ENCODE measurements at regions not wholly inside any gene's neighbourhood (a gene's known extent, or its start where the extent isn't known, plus 50 kb on each side); places are given as distances from the start of the nearest gene placed in this dataset.
"Not testable (repeated sequence)": the region's sequence is repeated elsewhere in the genome, so short reads cannot be mapped to it uniquely, and the experiment has no call there.

DNA sequence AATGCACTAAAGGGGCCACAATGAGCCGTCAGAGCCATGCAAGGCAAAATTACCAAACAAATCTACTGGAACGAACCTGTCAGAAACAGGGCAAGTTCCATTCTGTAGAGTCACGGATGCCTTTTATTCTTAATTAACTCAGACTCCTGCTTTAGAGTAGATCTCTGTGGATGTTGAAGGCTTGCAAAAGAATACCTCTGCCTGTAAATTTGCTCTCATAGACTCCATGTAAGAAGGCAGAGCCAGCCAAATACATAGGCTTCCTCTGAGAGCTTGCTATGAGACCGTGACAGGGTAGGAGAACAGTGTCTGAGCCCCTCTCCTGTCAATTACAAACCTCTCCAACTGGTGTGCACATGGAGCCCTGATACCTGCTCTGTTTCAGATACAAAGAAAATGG is 787.9 kb upstream of the POM121L12 start:
- no peak for DNase-seq

DNA sequence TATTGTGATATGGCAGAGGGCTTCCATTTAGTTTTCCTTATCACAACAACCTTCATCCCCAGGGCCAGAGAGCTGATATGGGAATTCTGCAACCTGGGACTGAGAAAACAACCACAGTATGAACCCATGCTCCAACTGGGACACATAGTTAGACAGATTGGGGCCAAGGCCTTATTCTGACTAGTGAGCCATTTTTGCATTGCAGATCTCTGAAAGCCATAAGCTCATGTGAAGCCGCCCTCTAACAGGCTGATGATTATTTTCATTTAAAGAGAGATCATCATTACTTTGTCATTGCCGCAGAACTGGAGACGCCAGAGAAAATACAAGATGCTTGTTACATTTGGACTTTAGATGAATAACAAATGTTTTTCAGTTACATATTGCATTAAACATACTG is 791.7 kb upstream of the POM121L12 start:
- DNase-seq: no peak

DNA sequence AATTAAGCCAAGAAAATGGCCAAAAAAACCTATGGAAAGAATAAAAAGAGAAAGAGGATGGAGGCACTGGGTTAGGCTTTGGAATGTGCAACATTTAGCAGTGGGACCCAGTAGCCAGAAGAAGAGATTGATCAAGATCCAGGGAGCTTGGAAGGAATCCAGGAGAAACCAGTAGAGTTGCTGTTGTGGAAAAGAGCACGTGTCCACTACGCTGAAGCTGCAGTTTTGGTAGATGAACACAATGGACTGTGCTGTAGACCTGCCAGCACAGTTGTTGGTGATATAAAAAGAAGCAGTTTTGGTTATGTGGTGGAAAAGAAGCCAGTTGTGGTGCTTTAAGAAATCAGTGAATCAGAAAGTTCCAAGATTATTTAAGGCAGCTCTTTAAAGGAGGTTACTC is 802.2 kb upstream of the POM121L12 start:
- DNase-seq: no peak

DNA sequence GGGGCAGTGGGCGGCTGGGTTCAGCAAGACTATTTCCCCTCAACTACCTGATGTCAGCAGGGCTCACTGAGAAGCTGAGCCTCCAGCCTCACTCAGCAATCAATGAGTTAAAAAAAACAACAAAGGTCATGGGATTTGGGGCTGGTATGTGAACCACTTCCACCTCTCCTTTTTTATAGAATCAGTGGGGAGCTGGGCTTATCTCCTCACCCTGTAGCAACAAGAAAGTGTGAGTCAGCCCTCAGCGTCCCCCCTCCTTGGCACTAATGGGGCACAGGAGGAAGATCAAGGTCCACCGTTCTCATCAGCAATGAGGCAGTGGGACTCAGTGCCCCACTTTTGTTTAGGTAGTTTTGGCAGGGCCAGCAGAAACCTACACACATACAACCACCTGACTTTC is 823.5 kb upstream of the POM121L12 start:
- no peak for DNase-seq

DNA sequence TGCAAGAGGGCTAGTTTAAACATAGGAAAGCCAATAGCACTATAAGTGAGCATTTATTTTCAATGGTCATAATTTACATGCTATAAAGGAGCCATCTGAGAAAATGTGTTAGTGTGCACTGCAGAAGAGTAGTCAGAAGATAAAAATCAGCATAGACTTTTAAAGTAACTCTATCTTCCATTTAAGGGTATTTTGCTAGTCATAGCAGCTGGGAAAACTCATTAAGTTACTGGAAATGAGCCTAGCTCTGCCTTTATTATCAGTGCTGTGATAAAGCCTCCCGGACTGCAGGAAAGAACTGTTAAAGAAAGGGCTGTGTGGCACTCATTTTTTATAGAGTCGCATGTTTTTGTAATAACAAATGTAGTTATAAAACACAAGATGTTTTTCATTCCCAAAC is 825.8 kb upstream of the POM121L12 start:
- no peak for DNase-seq

DNA sequence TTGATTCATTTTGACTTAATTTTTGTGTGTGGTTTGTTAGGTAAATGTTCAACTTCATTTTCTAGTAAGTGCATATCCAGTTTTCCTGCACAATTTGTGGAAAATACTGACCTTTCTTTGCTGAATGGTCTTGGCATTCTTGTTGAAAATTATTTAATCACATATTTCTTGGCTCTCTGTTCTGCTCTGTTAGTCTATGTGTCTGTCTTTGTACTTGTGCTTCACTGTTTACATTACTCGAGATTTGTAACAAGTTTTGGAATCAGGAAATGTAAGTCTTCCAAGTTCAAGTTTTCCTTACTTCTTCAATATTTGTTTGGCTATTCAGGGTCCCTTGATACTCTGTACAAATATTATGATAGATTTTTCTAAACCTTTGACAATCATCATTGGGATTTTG is 838.2 kb upstream of the POM121L12 start:
- DNase-seq: no peak

DNA sequence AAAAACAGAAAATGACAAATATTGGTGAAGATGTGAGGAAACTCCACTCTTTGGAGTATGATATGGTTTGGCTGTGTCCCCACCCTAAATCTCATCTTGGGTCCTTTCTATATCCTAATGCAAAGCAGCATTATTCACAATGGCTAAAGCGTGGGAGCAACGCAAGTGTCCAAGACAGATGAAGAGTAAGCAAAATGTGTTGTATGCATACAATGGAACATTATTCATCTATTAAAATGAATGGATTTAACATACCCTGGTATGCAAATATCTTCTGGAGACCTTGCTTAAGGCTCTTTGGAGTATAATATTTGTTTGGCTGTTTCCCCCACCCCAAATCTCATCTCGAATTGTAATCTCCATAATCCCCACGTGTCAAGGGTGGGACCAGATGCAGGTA is 839.8 kb upstream of the POM121L12 start:
- DNase-seq: no peak

DNA sequence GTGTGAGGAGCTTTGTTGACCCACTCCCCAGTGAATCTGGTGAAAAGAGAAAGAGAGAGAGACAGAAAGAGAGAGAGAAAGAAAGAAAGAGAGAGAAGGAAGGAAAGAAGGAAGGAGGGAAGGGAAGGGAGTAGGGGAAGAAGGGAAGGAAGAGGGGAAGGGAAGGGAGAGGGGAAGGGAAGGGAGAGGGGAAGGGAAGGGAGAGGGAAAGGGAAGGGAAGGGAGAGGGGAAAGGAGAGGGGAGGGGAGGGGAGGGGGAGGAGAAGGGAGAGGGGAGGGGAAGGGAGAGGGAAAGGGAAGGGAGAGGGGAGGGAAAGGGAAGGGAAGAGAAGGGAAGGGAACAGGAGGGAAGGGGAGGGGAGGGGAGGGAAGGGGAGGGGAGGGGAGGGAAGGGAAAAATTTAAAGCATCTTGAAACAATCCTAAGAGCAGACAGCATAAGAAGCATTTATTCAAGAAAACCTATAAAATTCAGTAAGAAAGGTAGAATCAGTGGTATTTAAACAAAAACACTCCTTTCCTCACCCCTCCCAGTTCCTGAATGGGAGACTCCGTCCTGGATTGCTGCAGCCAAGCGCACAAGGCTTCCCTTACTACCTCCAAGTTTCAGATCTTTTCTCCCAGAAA is 846.2 kb upstream of the POM121L12 start:
- no peak for DNase-seq

DNA sequence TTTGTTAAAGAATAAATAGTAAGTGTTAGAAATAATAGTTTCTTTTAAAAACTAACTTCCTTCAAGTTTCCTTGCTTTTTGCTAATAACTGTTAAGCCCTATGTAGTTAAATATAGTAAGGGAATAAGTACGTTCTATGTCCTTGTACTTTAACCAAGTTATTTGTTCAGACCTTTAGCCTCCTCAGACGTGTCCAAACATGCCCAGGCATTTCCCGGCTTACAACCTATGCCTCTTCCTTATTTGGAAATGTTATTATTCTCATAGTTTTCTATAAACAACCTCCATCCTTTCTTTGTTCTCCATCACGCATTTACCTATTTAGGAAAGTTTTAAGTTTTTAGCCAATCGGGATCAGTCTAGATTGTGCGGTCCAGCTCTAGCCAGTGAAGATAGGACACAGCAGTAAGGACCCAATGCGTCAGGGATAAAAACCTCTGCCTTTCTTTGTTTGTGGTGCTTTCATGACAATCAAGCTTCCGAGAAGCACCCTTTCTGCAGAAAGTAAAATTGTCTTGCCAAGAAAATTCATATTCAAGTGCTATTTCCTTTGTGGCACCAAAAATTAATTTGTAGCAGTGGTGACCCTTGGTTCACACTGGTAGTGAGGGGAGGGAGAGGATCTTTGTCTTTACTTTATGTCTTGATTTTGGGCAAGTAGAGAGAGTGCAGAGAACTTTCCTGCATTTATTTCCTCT is 851.3 kb upstream of the POM121L12 start:
- DNase-seq: no peak

DNA sequence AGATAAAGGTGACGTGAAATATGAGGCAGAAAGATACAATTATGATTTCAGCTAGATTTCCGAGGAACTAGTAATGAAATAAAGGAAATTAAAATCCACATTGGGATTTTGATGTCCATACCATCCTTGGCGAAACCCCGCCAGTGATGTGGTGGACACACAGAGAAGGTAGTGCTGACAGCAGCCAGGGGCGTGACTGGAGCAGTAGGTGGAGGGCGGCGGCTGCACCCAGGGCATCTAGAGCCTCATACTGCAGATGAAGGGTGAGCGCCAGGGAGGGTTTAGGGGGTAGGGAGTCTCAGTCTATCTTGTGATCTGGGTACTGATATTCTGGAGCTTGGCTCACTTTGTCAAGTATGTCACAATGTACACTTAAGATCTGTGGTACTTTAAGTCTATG is 855.5 kb upstream of the POM121L12 start:
- DNase-seq: no peak

DNA sequence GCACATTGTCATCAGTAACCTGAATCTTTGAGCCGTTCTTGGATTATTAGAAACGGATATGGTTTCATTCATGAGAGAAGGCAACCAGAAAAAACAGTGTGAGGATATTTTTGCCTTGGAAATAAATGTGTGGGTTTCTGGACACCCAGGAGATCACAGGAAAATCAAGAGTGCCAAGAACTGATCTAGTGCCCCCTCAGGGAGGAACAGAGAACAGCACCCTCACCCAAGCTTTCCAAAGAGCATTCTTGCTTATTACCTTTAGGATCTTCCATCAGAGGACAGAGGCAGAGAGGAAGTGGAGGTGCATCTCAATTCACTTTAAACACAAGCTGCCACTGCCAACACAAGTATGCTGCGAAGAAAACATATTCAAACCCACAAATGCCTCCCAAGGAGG is 851.5 kb upstream of the COBL start:
- no peak for DNase-seq

DNA sequence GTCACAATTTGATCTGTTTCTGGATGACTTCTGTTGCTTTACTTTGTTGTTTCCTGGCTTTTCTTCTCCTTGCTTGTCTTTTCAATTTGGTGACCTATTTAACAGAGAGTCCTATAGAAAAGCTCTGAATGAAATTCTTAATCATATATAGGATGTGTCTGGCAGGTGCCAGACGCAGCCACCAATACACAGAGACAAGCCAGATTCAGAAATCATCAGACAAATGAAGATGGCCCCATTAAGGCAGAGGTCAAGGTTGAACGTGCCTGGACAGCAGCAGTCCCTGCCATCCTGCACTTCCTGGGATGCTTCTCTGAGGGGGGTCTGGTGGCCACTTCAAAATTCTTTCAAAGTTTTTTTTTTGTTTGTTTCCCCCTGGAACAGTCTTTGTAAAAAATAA is 846.7 kb upstream of the COBL start:
- DNase-seq: no peak

DNA sequence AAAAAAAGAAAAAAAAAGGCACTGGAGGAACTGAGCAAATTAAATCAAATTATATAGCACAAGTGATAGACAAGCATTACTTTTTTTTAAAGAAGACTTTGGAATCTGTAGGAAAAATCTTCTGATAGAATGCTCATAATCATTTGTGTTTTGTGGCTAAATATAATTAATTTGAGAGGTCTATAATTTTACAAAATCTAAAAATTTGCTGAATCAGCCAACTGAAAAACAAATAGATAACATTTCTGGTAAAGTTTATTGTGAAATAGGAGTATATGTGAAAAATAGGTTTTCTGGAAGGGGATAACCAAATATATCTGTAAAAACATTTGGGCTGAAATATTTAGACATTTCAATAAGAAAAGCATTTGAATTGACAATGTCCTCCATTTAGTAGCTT is 844.9 kb upstream of the COBL start:
- no peak for DNase-seq

DNA sequence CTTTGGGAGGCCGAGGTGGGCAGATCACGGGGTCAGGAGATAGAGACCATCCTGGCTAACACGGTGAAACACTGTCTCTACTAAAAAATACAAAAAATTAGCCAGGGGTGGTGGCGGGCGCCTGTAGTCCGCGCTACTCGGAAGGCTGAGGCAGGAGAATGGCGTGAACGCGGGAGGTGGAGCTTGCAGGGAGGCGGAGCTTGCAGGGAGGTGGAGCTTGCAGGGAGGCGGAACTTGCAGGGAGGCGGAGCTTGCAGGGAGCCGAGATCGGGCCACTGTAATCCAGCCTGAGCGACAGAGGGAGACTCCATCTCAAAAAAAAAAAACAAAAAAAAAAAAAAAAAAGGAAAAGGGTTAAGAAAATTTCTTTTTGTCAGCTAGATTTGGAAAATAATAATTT is 842.8 kb upstream of the COBL start:
- DNase-seq: not testable (repeated sequence)

DNA sequence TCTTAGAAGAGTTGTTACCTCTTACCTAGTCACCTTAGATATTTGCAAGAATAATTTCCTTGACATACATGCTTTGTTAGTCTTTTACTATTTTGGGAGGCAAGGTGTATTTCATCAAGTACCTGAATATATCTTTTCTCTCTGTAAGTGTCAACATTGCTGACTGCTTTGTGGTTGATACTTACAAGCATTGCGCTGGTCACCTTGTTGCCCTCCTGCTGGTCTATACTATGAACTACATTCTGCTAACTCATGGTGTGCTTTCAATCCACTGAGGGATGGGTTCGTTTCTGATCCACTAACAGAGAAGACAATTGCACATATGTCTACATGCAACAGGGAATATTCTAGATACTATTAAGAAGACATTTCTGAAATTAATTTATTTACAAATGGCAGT is 837.8 kb upstream of the COBL start:
- no peak for DNase-seq

DNA sequence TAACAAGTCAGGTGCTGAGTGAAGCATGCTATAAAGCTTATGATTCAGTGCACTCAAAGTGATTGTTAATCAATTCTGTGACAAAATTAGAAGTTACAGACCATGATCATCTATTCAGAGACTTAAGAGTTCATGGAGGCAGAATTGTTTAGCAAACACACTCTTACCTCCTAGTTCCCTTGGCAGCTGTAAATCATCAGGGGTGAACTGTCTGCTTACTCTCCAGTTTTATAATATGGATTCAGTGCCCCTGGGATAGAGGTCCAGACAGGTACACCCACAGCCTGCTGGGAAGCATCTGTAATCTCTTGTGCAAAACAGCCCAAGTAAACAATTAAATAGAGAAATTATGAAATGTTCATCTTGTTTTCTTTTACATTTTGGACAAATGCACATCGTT is 835.0 kb upstream of the COBL start:
- no peak for DNase-seq

DNA sequence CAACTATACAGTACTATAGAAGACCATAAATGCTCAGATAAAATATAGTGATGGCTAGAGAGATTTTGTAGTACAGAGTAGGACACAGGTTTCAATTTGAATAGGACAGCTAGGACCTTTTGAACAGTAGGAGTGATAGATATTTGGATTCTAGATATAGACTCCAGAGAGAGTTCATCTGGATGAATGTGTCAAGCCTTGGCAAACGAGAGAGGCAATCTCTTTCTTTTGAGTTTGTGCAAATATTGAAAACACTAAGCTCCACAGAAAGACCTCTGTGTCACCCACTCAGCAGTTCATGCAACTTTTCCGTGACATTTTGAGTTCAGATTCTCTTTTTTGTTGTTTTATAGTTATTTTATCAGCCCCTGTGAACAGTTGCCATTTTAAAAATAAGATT is 834.3 kb upstream of the COBL start:
- DNase-seq: no peak

DNA sequence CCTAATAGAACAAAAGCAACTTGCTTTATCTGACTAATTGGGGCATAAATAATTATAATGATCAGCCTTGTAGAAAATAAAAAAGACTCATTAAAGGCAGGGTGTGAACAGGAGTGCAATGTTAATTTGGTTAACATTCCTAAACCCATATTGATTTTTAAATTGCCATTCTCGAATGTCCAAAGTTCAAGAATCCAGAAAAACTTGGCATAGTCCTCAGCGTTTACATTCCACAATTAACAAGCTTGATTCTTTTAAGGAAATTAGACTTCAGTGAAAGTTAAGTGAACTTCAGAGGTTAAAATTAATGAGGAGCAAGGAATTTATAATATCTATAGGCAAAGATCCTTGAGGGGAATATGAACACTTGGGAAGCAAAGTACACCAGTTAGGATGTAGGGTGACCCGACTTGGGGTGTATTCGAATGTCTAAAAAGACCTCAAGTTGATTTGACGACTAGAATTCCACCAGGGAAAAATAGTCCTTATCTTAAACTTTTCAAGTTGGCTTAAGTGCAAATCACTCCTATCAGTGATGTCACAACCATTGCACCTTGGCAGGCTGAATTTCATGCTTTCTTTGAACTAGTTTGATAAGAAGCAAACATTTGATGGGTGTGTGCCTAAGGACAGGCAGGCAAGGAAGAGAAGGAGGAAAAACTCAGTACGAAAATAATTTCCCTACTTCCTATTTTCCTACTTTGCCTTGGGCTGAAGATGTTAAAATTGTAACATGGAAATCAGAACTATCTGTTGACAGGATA is 830.4 kb upstream of the COBL start:
- DNase-seq: no peak

DNA sequence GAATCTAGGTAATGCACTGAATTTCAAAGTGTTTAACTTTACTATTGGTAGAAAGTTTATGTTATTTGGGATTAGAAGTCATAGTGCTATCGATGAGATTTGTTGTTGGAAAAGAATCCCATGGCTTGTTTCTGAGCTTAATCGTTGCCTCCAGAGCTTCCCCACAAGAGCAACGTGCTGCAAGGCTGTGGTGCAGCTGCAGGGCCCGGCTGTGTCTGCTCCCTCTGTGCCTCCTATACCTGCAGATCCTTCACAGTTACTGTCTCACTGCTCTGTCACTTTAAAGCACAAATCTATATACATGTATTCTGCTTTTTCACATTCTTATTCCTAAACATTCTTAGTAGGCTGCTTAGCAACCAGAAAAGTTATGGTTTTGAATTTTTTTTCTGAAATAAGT is 826.6 kb upstream of the COBL start:
- DNase-seq: no peak

DNA sequence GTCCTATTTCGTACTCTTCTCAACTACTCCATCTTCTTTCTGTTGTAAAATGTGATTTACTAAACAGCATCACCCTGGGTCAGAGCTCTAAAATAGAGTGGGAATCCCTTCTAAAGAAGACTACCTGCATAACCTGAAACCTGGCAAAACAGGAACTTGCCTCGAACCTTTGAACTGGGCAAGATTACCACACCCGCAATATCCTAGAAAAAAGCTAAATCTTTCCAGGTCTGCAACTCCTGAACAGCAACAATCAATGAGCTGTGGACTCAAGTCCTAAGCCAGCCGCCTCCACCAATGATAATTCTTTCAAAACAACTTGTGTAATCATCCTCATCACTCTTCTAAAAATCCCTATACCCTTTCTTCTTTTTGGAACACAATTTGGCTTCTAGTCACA is 824.2 kb upstream of the COBL start:
- DNase-seq: no peak

DNA sequence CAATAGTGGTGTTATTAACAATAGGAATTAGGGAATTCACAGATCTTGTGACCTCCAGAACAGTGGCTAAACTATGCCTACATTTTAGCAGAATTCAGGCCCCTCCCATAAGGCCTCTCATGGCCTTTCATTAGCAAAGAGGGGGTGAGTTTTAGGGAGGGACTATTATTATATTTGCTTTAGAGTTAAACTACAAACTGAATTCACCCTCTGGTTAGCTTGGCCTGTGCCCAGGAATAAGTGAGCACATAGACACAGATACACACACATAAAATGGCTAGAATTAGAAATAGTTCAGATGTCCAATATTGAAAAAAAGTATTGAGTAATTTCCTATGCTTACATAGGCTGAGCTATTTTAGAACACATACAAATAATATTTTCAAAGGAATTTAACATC is 818.8 kb upstream of the COBL start:
- DNase-seq: no peak

DNA sequence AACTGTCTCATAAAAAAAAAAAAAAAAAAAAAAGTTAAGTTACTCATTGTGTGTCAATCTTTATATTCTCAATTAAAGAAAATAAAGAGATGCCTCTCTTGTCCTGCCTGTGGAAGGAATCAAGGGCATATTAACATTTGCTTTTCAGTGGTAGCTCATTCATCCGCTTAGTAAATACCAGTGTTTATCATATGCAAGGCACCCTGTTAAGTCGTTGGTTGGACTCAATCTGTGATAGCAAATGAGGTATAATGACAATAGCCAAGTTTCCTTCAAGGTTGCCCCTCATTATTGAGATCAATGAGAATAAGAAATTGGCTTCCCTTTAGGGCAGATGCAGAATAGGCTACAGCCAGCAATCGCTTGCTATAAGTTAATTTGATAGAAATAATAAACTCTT is 812.7 kb upstream of the COBL start:
- no peak for DNase-seq

DNA sequence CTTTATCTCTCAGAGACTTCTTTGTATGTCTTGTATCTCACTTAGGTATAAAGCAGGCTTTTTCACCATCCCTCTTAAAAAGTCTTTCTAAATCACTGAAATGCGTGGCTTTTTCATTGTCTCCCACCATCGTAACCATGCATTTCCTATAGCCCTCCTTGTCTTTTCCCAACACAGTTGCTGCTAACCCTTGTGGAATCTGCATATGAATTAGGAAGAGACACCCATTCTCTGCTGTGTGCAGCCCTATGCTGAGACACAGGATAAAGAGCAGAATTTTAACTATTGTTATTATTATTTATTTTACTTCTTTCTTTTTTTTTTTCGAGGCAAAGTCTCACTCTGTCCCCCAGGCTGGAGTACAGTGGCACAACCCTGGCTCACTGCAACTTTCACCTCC is 804.3 kb upstream of the COBL start:
- DNase-seq: no peak

DNA sequence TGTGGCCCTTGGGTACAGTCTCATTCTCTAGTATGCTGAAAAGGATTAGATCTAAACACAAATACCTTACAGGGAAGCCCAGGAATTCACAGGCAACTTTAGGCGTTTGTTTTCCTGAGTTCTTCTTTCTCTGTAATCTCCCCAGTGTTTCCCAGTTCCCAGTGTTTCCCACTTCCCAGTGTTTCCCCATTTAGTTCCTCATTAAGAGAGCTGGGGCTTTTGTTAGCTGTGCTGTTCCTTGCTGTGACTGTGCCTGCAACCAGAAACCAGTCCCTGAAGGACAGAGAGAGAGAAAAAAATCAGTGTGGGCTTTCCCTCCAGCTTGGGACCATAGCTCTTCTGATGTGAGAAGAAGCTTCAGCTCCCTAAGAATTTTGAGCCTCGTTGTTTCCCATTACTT is 802.9 kb upstream of the COBL start:
- no peak for DNase-seq

DNA sequence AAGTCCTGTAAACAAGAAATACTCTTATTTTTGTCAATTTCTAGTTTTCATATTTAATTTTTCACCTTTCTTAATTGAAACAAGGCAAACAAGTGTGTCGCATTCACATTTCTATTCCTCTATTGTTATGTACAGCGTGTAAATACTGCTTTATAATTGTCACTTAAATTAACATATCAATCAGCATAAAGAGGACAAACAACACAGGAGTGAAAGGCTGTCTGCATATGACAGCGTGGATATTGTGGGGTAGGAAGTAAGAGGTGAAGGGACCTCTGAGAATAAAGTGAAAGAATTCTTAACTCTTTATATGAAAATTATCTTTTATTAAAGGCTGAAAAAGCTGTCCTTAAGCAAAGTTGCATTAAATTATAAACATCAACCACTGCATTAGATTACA is 797.9 kb upstream of the COBL start:
- no peak for DNase-seq

Measured in right forelimb (tissue), 1 donor.